GM19023 (cell line): ENCODE measurements at regions not wholly inside any gene's neighbourhood (a gene's known extent, or its start where the extent isn't known, plus 50 kb on each side); places are given as distances from the start of the nearest gene placed in this dataset.
"Not testable (repeated sequence)": the region's sequence is repeated elsewhere in the genome, so short reads cannot be mapped to it uniquely, and the experiment has no call there.

Experiments
- ATAC-seq: cut with Tn5 transposase; IDR thresholded peaks from one replicate; pipeline ENCODE4 v1.9.1; 2021; ENCODE audit warnings: mild to moderate bottlenecking, moderate library complexity; ENCODE audit not compliant: unreplicated experiment

DNA sequence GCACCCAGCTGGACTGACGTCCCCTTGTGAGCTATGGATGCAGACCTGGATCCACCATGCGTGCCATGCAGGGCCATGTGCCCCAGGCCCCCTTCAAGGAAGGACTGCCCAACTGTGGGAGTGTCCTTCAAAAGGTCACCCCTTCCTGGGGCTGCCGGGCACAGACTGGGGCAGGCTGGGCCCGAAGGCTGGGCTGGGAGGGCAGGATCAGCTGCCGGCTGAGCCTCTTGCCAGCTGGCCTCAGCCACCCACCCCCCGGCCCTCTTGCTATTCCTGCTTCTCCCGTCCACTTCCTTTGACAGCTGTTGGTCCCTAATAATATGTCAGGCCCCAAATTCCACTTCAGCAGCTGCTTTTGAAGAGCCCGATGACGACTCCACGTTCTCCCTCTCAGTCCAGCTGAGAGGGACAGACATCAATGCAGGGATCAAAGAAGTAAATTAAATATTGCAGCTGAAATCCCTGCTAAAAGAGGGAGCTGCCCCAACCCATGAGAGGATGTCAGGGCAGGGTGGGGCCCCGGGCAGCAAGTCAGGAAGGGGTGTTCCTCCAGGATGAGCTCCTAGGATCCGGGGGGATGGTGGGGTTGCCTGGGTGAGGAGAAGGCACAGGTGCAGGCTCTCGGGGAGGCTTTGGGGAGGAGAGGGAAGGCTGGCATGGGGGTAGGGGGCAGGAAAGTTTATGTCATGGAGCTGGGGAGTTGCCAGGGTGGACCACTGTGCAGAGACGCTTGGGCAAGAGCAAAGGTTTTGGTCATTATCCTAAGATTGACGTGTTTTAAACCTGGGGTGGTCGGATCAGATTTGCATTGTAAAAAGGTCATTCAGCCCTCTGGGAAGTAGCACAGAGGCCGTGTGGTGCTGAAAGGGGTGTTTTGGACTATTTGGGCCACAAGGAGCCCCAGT lies 185.0 kb downstream of the ANKRD60 start:
- no peak for ATAC-seq

DNA sequence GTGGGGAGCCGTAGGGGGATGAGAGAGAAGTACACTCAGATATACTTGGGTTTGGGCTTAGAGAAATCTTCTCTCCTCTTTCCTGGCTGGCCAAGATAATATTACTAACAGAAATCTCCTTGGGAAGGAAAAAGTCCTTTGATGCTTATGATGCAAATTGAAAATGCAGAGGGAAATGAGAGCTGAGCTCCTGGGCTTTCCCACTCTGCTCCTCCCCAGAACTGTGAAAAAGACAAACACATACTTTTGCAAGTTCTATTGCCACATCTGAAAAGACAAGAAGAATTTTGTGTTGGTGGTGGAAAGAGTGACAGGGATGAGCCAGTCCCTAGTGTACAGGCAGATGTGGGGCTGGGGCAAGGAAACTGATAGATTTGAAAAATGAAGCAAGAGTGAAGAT lies 185.9 kb downstream of the ANKRD60 start:
- no peak for ATAC-seq

DNA sequence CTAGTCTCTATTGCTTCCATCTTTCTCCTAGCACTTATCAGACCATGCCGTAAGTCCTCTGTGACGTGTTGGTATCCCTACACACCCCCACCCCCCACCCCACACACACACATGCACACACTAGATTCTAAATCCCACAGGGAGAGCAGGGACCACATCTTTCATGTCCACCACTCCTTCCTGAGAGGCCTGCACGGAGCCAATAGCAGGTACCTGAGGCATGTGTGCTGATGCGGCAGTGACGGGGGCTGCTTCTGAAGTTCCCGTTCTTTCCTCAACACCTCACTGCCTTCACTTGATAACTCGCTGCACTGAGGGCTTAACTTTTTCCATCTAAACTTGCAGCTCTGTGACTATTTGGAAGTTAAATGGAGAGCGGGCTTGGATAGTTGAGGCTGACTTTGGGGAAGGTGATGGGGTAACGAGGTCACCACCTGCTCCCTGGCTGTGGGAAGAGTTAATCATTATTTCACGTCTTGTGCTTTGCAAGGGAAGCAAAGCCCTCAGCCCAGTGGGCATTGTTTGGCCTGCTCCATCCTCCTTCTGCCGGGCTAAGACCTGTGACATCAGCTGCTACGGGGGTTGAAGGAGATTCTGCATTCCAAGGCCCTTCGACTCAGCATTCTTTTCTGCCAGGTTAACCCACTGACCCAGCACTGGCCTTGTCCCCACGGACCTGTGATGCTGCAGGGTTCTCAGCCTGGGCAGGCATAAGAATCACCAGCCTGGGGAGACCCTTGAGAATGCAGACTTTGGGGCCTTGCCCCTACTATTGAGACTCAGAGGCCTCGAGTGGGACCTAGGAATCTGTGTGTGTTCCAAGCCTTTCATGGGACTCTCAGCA lies 187.8 kb downstream of the ANKRD60 start:
- ATAC-seq, result no peak

DNA sequence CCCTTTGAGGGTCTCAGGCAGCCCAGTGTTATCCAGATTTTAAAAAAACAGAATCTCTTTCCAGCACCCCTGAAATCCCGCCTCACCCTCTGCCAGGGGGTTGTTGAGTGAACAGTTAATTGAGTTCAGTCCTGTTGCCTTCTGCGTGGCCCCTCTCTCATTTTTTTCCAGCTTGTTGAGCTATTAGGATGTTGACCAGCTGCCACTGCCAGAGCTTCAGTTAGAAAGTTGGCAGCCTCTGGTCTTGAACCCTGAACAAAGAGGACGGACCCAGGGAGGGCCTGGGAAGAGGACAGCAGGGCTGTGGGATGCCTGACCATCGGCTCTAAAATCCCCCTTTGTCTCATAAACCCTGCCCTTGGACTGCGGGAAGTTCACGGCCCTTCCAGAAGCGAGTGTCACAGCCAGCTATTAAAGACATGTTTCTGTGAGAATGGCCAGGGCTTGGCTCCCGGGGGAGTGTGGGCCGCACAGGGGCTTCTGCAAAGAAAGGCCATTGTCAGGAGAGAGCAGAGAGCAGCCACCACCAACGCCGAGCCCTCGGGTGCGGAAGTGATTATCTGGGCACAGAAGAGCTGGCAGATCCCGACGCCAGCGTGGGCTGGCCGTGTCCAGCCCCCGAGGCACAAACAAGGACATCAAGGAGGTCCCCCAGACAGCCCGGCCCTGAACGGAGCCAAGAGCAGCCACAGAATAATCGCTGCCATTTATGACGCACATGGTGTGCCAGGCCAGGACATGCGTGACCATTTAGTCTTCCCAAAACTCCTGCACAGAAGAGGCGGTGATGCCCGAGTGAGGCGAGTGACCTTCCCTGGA lies 189.0 kb downstream of the ANKRD60 start:
- ATAC-seq, result no peak

DNA sequence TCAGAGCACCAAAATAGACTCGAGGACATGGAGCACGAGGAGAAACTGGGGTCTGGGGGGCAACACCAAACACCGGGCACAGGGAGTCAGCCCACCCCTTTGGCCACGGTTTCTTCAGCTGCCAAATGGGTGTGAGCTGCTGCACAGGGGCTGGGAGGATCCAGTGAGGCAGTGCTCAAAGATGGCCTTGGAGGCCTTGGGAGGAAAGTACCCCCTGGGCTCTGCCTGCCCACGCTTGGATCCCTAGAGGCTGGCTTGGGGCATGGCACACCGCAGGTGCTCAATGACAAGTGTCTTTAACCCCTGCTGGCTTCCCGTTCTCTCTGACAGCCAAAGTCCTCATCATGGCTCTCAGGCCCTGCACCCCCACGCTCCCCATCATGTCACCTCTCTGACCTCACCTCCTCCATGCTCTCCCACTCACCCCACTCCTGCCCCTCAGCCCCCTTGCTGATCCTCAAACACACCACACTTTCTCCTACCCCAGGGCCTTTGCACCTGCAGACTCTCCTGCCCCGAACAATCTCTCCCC lies 190.3 kb downstream of the ANKRD60 start:
- ATAC-seq, result no peak

DNA sequence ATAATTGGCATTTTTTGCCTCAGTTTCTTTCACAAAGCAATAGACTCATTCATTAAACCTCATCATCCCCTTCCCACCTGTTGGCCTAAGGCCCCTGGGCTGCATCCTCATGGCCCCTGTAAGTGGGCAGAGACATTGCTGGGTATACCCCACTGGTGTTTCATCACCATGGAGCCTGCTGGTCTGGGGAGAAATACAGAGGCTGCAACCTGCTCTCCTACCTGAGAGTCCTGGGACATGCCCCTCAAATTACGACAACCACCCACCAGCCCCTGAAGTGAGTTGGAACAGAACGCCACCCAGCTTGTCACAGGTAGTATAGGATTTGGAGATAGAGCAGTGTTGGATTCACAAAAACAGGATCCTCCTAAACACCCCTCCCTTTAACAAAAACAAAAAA lies 190.8 kb downstream of the ANKRD60 start:
- ATAC-seq, result no peak

DNA sequence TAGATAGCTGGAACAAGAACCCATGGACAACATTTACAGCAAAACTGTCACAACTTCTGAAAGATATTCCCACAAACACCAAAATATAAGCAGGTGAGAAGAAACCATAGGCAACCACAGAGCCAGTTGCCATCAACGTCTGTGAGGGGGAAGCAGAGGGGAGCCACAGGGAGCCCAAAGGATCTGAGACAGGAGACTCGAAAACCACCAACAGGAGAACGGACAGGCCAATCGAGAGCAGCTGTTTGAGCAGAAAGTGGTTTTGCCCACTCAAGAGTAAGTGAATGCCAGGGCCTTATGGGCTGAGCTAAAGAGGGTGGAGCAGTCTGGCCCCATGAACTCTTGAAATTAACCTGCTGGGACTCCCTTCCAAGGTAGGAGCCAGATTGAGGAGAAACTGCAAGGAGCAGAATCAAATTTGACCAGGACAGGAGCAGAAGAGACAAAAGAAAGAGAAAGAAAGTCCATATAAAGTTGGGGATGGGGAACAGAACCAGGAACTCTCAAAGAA lies 195.4 kb downstream of the ANKRD60 start:
- no peak for ATAC-seq

DNA sequence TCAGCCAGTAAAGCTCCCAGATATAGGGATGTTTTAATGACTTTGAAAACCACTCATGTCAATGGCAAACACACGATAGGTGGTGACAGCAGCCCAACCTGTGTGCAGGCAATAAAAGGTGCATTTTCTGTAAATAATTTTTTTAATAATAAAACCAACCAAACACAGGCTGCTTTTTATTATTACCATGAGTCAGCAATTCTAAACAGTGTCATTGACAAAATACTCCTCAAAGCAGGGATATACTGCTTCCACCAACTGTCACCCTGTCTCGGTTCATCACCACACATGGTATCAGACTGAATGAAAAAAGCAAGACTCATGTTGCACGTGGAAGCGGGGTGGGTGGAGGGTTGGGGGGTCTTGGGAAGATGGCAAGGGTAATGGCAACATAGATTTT lies 195.9 kb downstream of the ANKRD60 start:
- ATAC-seq, result no peak

DNA sequence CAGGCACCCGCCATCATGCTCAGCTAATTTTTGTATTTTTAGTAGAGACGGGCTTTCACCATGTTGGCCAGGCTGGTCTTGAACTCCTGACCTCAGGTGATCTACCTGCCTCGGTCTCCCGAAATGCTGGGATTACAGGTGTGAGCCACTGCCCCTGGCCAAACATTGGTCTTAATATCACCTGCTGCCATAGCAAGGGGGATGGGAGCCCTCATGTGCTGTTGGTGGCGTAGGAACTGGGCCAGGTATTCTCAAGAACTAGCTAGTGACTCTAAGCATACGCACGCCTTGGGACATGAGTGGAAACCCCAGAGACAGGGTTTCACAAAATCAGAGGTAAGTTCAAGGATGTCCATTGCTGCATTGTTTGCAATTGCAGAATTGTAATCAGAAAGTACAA lies 197.1 kb downstream of the ANKRD60 start:
- ATAC-seq, result not testable (repeated sequence)

DNA sequence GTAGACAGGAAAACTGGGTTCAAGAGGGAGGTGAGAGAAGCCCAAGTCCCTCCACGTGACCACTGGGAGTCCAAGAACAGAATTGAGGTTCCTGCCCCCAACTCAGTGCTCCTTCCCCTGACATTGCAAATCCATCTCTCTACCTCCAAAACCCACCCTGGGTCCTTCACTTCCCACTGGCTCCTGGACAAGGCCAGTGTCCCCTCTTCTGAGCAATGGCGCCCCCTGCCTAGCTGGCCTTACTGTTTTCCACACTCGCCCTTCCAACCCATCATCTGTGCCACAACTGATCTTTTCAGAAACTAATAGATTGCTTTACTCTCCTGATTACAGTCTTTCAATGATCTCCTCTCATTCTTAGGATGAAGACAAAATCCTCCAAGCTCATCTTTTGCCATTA lies 200.3 kb downstream of the ANKRD60 start:
- no peak for ATAC-seq

DNA sequence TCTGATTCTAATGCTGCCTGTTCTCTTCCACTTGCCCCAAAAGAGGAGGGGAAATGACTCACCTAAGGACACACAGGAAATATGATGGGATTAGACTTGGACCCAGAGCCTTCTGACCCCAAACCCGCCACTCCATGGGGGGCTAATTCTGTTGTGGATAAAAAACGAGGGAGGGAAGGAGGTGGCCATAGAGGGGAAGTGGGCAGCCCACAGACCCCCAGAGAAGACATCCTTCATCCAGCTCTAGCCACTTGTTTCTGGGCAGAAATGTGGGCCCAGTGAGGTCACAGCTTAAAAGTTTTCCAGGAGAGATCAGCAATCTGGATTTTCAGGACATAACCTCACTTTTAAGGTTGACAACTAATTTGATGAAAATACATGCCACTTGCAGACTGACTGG lies 202.1 kb downstream of the ANKRD60 start:
- ATAC-seq, result no peak

DNA sequence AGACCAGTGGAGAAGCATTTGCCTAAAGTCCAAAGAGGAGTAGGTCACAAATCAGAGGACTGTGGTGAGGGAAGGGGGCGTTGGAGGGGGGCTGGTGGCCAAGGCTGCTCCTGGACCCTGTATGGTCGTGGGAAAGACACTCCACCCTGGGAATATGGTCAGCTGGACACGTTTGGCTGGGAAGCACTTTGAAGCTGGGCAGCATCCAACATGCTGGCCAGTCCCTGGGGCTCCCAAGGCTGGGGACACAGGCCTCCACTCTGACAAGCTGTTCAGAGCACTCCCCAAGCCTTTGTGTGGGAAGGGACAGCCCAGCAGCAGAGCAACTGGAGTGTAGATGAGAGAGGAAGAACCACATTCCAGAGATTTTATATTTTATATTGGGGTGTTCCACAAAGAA lies 203.2 kb downstream of the ANKRD60 start:
- no peak for ATAC-seq

DNA sequence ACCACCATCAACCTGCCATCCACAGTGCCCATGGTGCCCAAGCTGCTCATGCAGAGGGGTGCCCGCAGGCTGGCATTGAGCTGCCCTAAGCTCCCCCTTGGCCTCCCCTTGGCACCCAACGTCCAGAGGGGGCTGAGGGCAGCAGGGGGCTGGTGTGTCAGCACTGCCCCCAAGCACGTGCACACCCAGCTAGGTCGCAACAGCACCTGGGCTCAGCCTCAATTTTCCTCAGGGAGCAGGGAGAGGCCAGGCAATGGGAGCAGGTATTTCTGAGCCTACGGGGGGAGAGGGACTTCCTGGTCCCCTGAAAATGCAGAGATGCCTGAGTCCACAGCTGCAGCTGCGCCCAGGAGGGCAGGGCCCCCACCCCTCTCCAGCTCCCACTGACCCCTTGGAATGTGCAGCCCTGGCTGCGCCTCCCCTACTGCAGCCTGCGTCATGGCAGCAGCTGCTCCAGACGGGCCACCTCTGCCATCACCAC lies 204.2 kb downstream of the ANKRD60 start:
- ATAC-seq, result no peak

DNA sequence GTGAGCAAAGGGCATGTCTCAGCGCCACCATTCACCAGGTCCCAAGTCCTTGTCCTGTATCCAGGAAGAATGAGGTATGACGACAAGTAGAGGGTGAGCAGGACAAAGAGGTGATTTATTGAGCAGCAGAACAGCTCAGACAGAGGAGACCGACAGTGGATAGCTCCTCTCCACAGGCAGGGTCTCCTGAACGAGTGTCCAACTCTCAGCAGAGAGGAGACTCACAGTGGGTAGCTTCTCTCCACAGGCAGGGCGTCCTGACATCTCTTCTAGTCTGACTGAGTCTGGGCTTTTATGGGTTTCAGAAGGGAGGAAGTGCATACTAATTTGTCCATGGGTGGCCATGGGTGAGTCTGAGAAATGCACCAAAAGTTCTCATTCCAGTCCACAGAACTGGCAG lies 204.7 kb downstream of the ANKRD60 start:
- no peak for ATAC-seq

DNA sequence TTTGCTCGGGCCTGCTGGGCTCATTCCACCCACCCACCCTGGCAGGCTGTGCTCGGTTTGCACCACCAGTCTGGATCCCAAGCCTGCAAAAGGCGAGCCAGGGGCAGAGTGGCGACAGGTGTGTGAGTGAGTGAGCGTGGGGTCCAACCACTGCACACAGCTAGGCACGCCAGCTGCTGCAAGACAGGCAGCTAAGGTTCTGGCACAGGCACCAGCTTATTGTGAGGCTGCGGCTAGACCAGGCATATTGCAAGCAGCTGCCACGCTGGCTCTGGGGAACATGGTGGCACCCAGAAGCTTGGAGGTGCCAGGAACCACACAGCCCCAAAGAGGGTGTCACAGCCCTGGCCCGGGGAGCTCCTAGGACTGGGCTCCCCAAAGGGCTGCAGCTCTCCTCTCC lies 205.1 kb downstream of the ANKRD60 start:
- ATAC-seq, result no peak

DNA sequence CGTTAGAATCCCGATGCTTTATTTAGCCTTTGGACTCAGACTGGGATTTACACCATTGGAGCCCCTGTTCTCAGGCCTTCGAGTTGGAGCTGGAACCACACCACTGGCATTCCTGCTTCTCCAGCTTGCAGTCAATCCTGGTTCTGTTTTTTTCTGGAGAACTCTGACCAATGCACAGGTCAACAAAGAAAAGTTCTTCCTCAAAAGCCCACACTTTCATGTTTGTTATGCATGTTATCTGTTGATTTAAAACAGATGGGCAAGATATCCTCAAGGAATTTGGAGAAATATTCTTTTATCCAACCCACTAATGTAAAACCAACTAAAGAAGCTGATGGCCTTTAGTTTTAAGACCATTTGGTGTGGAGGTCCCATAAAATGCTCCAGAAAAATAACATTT lies 205.7 kb downstream of the ANKRD60 start:
- no peak for ATAC-seq

DNA sequence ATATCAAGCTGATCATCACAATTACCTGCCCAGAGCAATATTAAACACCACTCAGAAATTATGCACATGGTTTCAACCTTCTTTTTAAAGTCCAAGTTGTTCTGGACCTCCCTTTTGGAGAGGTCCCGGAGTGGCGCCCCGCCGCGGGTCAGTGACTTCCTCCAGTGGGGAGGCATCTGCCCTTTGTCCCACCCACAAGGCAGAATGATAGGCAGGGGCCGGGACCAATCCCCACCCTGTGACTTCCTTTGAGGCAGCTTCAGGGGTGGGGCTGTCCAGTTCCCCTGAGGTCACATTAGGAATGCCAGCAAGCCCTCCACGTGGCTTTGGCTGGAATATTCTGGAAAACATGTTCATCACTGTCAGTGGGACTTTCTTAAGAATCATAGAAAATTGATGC lies 207.0 kb downstream of the ANKRD60 start:
- no peak for ATAC-seq

DNA sequence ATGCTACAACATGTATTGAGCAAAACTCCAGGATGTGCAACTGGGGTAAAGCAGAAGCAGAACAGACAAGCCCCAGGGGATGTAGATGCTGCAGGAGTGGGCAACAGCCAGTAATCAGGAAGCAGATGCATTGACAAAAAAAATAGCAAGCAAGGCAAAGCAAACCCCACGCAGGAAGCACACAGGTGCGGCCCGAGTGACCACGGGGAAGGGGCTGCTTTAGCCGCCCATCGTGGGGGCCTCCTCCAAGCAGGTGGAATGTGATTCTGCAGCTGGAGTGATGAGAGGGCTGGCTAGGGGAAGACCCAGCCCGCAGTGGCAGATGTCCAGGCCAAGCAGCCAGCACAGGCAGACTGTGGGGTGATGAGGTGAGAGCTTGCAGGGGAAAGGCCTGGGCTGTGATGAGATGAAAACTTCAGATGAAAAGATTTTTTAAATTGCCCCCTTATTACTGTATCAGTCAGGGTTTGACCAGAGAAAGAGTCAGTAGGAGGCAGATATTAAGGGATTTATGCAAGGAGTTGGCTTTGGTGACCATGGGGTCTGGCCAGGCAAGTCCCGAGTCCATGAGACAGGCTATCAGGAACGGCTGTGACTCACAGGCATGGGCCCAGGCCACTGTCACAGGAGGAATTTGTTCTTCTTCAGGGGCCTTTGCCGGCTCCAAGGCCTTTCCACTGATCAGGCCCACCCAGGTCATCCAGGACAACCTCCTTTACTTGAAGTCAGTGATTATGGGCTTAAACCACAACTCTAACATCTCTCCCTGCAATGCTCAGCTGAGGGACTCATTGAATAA lies 207.6 kb downstream of the ANKRD60 start:
- ATAC-seq, result no peak

DNA sequence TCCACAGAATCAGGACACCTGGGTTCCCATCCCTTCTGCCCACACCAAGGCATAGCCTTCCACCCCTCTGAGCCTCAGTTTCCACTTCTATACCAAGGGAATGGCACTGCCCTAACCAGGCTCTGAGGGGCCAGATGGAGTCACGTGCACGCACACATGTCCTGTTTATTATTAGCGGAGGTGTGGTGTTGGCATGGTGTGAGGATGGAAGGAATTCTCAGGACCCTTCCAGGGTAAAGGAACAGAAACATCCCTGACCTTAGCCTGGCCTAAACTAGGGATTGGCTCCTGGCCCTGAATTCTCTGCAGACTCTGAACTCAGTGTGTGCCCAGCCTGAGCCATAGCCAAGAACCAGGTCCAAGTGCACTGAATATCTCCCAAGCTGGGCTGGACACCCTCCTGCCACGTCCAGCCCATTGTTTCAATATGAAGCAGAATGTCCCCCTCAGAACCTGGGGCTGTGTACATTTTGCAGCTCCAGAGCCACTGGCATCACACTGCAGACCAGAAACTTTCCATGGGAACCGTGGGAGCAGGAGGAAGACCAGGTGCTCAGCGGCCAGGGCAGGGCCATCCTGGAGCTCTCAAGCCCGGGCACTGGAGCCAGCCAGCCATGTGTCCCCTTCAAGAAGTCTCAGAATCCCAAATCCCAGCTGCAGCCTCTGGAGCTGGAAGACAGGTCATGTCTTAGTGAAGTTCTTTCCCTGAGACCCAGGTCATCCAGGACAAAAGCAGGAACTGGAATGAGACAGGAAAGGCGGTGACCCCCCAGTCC lies 208.4 kb downstream of the ANKRD60 start:
- ATAC-seq, result no peak
